HEK293T (cell line): ENCODE measurements at regions not wholly inside any gene's neighbourhood (a gene's known extent, or its start where the extent isn't known, plus 50 kb on each side); places are given as distances from the start of the nearest gene placed in this dataset.
"Not testable (repeated sequence)": the region's sequence is repeated elsewhere in the genome, so short reads cannot be mapped to it uniquely, and the experiment has no call there.

Source experiments
- CTCF ChIA-PET: fragments of 350-600 bp; formaldehyde crosslinking; extraction: SDS; loops from one replicate; lab custom pipeline; 2021; ENCODE audit warnings: antibody characterized with exemption, inconsistent platforms; lab: Yijun Ruan, JAX
- POLR2A ChIA-PET: fragments of 350-600 bp; formaldehyde crosslinking; extraction: SDS; loops from one replicate; lab custom pipeline; 2020; ENCODE audit warnings: antibody characterized with exemption, inconsistent platforms; lab: Yijun Ruan, JAX
- DNase-seq: peaks from one replicate; pipeline ENCODE4 v3.0.0; 2012; ENCODE audit warnings: mixed read lengths; ENCODE audit errors: extremely low spot score
- ARNT ChIP-seq: fragments of 450-650 bp; IDR thresholded peaks from 2 replicates; pipeline ENCODE4 v1.6.1; 2017; ENCODE audit warnings: mild to moderate bottlenecking
- BHLHE40 ChIP-seq: fragments of 450-650 bp; IDR thresholded peaks from 2 replicates; pipeline ENCODE4 v1.6.1; 2016; ENCODE audit warnings: mild to moderate bottlenecking, moderate library complexity, borderline replicate concordance
- CTBP1 ChIP-seq: fragments of 450-650 bp; IDR thresholded peaks from 2 replicates; pipeline ENCODE4 v1.6.1; 2016; ENCODE audit warnings: borderline replicate concordance
- ELF4 ChIP-seq: fragments of 450-650 bp; IDR thresholded peaks from 2 replicates; pipeline ENCODE4 v1.6.1; 2017; ENCODE audit warnings: antibody characterized with exemption
- FOXA1 ChIP-seq: fragments of 450-650 bp; IDR thresholded peaks from 2 replicates; pipeline ENCODE4 v1.6.1; 2016; ENCODE audit warnings: mild to moderate bottlenecking
- FOXK2 ChIP-seq: fragments of 450-650 bp; IDR thresholded peaks from 2 replicates; pipeline ENCODE4 v1.6.1; 2016; ENCODE audit warnings: mild to moderate bottlenecking
- FOXM1 ChIP-seq: fragments of 450-650 bp; IDR thresholded peaks from 2 replicates; pipeline ENCODE4 v1.6.1; 2017; ENCODE audit warnings: mild to moderate bottlenecking, borderline replicate concordance
- HDGF ChIP-seq: fragments of 450-650 bp; IDR thresholded peaks from 2 replicates; pipeline ENCODE4 v1.6.1; 2017; ENCODE audit warnings: antibody characterized with exemption, borderline replicate concordance
- L3MBTL2 ChIP-seq: fragments of 450-650 bp; conservative IDR thresholded peaks from 2 replicates; pipeline ENCODE4 v1.6.1; 2016; ENCODE audit warnings: mild to moderate bottlenecking
- LEF1 ChIP-seq: fragments of 450-650 bp; IDR thresholded peaks from 2 replicates; pipeline ENCODE4 v1.6.1; 2017; ENCODE audit warnings: mild to moderate bottlenecking, borderline replicate concordance
- NFRKB ChIP-seq: fragments of 450-650 bp; IDR thresholded peaks from 2 replicates; pipeline ENCODE4 v1.6.1; 2016; ENCODE audit warnings: mild to moderate bottlenecking, moderate library complexity
- SP1 ChIP-seq: fragments of 450-650 bp; IDR thresholded peaks from 2 replicates; pipeline ENCODE4 v1.6.1; 2017
- SUZ12 ChIP-seq: fragments of 450-650 bp; IDR thresholded peaks from 2 replicates; pipeline ENCODE4 v1.6.1; 2016; ENCODE audit warnings: mild to moderate bottlenecking
- TARDBP ChIP-seq: fragments of 450-650 bp; IDR thresholded peaks from 2 replicates; pipeline ENCODE4 v1.6.1; 2016
- ZNF384 ChIP-seq: fragments of 450-650 bp; IDR thresholded peaks from 2 replicates; pipeline ENCODE4 v1.6.1; 2016
- TF ChIP-seq, protein P1 (sequence below): fragments of 450-650 bp; IDR thresholded peaks from 2 replicates; pipeline ENCODE4 v1.6.1; 2016

DNA sequence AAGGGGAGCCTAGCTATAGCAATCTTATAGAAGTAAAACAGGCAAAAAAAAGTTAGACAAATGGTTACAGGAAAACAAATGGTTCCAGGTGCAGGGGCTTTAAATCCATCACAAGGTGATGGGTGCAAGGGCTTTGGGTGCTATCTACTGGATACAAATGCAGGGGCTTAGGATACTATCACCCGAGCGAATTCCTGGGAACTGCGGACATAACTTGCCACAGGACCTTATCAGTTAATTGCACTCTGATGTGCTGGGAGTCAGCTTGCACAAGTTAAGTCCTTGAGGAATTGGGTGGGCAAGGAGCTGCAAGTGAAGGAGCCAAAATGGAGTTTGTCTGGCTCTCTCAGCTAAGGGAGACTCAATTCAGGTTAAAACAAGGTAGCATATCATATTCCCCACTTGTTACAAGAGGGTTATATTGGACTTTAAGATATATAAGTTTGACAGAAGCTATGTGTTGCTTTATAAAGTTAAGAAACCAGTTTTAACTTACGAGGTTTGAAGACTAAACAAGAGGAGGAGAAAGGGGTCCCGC lies 115.0 kb upstream of the PZP start:
- ChIA-PET POLR2A (no interaction called here), CTCF (no interaction called here)
- DNase-seq = no peak
- TF ChIP-seq, protein P1, sequence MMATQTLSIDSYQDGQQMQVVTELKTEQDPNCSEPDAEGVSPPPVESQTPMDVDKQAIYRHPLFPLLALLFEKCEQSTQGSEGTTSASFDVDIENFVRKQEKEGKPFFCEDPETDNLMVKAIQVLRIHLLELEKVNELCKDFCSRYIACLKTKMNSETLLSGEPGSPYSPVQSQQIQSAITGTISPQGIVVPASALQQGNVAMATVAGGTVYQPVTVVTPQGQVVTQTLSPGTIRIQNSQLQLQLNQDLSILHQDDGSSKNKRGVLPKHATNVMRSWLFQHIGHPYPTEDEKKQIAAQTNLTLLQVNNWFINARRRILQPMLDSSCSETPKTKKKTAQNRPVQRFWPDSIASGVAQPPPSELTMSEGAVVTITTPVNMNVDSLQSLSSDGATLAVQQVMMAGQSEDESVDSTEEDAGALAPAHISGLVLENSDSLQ = no peak
- TF ChIP-seq ZNF384 (no peak), SP1 (no peak), L3MBTL2 (no peak), SUZ12 (no peak), CTBP1 (no peak), ARNT (no peak), ELF4 (no peak), BHLHE40 (no peak), FOXA1 (no peak), HDGF (no peak)

DNA sequence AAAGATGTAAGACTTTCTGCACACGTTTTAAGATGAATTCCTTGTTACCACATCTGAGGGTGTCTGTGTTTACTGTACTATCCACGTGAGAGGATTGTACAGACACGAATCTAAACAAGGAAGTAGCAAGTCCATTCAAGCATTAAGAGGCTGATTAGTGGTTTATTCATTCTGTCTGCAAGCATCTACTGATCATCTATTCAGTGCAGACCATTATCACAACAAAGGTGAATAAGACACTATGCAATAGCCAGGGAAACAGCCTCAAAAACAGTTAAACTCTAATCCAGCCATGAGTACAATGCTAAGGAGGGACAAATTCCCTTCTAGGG lies 111.6 kb upstream of the PZP start:
- ChIA-PET CTCF (no interaction called here), POLR2A (no interaction called here)
- DNase-seq = no peak
- no peak for TF ChIP-seq ELF4
- TF ChIP-seq SP1 = no peak

DNA sequence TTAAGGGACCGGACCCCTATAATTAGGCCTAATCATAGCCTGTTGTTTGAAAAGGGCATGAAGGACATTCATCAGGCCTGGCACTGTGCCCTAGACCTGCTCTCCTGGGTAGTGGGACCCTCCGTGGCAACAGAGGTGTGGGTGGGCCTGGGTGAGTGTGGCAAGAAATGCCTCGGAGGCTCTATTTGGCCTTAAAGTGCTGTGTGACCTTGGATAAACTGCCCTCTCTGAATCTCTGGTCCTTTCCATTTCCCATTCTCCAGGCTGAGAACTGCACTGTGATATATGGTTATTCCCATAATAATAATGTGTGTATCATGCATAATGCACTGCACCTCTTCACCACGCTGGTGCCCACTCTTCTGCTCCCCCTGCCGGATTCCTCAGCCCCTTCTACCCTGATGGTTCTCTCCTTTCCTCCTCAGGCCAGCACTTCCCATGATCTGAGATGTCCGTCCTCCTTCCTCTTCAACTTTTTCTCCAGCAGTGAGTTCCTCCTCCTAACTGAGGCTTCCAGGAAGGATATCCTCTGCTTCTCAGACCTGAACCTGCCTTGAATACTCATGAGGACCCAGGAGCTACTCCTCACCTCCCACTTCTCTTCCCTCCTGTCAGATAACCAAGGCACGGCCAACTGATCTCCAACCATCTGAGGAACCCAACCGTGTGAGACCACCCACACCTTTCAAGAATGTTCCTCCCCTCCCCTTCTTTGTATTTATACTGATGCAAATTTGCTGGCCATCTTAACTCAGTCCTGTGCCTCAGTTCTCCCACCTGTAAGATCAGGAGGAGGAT lies 111.0 kb upstream of the PZP start:
- DNase-seq = no peak
- TF ChIP-seq SUZ12 (no peak), L3MBTL2 (no peak), FOXA1 (no peak), BHLHE40 (no peak), CTBP1 (no peak), ELF4 (no peak), ARNT (no peak), FOXM1 (no peak), NFRKB (no peak), FOXK2 (no peak), LEF1 (no peak), TARDBP (no peak), SP1 (no peak), HDGF (no peak), ZNF384 (no peak)
- TF ChIP-seq, protein P1 = no peak
- ChIA-PET CTCF (interaction anchor here (0.6 kb wide), 1 partner anchor 109 kb away, joined by 4 read pairs; no protein-coding TSS in a partner anchor), POLR2A (no interaction called here)

DNA sequence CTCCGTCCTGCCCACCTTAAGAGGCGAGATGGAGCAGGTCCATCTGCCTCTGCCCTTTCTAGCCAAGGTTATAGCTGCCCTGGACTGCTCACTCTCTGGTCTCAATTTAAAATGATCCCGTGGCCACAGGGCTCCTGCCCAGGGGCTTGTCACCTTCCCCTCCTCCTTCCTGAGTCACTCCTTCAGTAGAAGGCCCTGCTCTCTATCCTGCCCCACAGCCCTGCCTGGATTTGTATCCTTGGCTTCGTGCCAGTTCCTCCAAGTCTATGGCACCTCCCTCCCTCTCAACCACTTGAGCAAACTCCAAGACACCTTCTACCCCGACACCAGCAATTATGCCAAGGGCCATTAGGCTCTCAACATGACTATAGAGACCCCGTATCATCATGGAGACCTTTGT lies 105.3 kb upstream of the PZP start:
- CTCF ChIA-PET, DNase-seq, POLR2A ChIA-PET: not testable (repeated sequence)

DNA sequence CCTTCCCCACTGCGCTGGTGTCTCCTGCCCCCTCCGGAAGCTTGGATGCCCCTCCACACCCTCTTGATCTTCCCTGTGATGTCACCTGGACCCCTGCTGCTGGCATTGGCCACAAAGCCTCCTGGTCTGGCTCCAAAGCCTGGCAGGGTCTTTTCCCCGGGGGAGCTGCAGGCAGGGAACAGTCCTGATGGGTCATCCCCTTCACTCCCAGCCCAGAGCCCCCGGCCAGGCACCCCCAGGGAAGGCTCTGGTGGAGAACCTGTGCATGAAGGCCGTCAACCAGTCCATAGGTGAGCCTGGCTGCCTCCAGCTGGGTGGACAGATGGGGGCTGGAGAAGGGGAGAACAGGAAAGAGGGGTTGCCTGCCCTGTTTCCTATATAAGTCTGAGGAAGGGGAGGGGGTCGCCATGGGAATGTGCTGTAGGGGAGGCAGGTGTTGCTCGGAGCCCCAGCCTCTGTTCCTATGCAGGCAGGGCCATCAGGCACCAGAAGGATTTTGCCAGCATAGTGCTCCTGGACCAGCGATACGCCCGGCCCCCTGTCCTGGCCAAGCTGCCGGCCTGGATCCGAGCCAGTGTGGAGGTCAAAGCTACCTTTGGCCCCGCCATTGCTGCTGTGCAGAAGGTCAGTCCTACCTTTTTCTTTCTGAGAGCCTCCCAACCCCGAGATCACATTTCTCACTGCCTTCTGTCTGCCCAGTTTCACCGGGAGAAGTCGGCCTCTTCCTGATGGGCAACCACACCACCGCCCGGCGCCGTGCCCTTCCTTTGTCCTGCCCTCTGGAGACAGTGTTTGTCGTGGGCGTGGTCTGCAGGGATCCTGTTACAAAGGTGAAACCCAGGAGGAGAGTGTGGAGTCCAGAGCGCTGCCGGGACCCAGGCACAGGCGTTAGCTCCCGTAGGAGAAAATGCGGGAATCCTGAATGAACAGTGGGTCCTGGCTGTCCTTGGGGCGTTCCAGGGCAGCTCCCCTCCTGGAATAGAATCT lies 104.5 kb upstream of the PZP start:
- POLR2A ChIA-PET, CTCF ChIA-PET, DNase-seq: not testable (repeated sequence)

DNA sequence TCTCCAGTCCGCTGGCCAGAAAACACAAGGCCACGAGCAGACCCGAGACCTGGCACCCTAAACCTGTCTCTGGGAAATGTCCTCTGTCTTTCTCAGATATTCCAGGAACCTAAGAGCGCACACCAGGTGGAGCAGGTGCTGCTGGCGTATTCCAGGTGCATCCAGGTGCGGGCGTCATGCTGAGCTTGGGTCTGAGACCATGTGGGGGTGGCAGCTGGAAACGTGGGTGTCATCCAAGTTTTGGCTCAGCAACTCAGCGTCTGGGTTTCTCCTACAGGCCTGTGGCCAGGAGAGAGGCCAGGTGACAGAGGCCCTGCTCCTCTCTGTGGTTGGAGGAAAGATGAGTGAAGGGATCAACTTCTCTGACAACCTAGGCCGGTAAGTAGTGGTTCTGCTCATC lies 103.3 kb upstream of the PZP start:
- CTCF ChIA-PET, DNase-seq, POLR2A ChIA-PET: not testable (repeated sequence)

DNA sequence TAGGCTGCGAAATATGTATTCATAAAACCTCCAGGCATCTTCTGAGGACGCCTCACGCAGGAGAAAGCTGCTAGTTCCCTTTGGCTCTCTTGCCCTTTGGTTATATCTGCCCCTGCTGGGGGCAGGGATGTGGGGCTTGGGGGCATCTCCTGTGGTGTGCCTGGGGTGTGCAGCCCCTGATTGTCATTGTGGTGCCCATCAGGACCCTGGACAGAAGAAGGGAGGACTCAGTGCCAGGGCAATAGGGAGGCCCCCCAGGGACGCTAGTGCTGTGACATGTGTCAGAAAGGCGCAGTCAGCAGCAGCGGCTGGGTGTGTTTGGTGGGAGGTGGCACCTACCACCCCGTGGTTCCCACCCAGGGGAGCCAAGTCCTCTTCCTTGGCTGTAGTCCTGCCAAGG lies 102.5 kb upstream of the PZP start:
- DNase-seq, CTCF ChIA-PET, POLR2A ChIA-PET: not testable (repeated sequence)

DNA sequence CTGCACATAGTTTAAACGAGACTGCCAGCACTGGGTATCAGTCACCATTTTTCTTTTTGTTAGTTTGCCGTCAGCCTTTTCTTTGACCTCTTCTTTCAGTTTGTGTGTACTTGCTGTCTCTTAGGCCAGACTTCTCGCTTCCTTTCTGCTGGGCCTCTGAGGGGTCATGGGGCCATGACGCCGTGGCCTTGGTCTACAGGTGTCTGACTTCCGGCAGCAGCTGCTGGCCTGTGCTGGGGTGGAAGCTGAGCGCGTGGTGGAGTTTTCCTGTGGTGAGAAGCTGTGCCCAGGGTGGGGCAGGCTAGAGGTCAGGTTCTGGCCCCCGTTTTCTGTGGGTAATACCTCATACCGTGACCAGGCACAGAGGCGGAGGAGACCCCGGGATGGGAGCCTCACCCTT lies 101.6 kb upstream of the PZP start:
- CTCF ChIA-PET, DNase-seq, POLR2A ChIA-PET: not testable (repeated sequence)

DNA sequence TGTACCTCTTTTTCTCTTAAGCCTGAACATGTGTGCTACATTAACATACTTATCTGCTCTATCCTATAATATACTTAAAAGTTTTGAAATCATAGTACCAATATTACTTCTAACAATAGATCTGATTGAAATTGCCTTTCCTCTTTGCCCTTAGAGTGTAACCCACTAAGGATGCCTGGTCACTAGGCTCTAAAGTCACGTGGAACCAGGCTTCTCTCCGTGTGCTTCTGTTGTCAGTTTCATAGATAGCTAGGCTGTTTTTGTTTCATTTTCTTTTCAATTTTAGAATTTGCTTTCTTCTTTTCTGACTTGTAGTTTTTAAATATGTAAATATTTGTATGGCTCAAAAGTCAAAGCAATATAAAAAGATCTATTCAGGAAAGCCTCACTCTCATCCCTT lies 100.5 kb upstream of the PZP start:
- DNase-seq, POLR2A ChIA-PET, CTCF ChIA-PET: not testable (repeated sequence)

DNA sequence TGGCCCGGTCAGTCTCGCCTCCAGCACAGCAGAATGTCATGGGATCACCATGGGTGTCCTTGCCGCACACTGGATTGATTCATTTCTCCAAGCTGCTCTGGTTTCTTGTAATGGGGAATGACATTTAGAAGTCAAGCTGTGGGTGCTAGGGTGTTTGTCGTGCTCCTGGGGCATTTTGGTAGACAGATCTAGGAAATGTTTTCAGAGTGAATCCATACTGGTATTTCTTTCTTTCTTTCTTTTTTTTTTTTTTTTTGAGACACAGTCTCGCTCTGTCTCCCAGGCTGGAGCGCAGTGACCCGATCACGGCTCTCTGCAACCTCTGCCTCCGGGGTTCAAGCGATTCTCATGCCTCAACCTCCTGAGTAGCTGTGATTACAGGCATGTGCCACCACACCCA lies 100.0 kb upstream of the PZP start:
- CTCF ChIA-PET, POLR2A ChIA-PET, DNase-seq: not testable (repeated sequence)

DNA sequence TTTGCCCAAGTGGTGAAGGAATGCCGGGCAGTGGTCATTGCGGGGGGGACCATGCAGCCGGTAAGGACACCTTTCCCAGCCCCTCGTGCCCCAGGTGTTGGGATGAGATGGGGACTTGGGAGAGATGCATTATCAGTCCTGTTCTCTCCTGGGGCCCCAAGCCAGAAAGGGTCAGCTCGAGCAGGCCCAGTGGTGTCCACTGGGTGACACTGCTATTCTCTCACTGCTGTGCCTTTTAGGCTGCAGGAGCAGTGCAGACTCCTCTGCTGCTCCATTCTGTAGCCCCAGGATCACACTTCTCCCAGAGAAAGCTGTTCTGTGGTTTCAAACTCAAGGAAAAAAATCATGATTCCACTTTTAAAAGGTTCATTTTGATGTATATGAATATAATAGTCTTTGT lies 99.1 kb upstream of the PZP start:
- CTCF ChIA-PET, POLR2A ChIA-PET: not testable (repeated sequence)

DNA sequence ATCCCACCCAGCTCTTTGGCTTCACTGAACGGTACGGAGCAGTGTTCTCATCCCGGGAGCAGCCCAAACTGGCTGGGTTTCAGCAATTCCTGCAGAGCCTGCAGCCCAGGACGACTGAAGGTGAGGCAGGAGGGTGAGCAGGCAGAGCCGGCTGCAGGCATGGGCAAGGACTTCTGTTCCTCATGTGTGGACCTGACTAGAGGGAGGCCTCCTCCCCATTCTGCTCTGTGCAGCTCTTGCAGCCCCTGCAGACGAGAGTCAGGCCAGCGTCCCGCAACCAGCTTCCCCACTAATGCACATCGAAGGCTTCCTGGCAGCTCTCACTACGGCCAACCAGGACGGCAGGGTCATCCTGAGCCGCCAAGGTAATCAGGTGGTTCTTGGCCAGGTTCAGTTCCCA lies 97.8 kb upstream of the PZP start:
- POLR2A ChIA-PET, CTCF ChIA-PET, DNase-seq: not testable (repeated sequence)

More for the DNA sequence above, 99.1 kb upstream of the PZP start:
- DNase-seq = not testable (repeated sequence)

DNA sequence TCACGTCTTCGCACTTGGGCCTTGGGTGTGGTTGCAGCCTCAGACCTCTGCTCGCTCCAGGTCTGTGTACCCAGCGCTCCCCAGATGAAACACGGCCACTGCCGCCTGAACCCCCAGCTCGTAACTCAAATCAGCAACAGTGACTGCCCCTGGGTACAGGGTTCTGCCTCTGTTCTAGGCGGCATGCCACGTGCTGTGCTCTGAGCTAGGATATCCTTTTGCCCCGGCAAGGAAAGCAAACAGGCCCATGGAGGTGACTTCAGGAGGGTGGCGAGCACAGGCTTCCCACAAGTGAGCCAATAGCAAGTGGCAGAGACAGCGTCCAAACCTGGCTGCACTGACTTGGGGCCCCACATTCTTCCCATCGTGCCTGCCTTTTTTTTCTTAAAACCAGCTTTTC lies 96.3 kb upstream of the PZP start:
- CTCF ChIA-PET, POLR2A ChIA-PET, DNase-seq: not testable (repeated sequence)
